Epithelial cell of esophagus (primary cell): ENCODE measurements at regions not wholly inside any gene's neighbourhood (a gene's known extent, or its start where the extent isn't known, plus 50 kb on each side); places are given as distances from the start of the nearest gene placed in this dataset.

Experiments used
- DNase-seq: peaks from one replicate; pipeline ENCODE4 v3.0.0; 2010; ENCODE audit warnings: low read depth
- H3K4me3 ChIP-seq: 2 replicates; pipeline ENCODE4 v1.5.1; 2011; ENCODE audit warnings: mild to moderate bottlenecking, low read length, control low read depth
- TF ChIP-seq, protein P1 (sequence below): IDR thresholded peaks from 2 replicates; pipeline ENCODE4 v1.5.1; 2011; ENCODE audit warnings: low read depth, mild to moderate bottlenecking, low read length, control low read depth, inconsistent platforms; ENCODE audit not compliant: insufficient read depth; ENCODE audit errors: missing control alignments

DNA sequence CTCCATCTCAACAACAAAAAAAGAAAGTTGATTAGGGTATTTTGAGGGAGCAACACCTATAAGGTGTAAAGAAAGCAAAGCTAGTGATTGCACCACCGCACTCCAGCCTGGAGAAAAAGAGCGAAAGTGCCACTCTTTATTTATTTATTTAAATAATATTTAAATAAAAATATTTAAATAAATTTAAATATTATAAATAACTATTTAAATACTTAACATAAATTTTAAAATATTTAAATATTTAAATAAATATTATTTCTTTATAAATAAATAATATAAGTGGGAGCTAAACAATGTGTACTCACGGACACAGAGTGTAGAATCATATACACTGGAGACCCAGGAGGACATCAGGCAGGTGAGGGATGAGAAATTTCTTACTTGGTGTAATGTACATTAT lies 64.4 kb upstream of the TRIO start:
- H3K4me3 ChIP-seq = no peak overlapping the region
- TF ChIP-seq, protein P1, sequence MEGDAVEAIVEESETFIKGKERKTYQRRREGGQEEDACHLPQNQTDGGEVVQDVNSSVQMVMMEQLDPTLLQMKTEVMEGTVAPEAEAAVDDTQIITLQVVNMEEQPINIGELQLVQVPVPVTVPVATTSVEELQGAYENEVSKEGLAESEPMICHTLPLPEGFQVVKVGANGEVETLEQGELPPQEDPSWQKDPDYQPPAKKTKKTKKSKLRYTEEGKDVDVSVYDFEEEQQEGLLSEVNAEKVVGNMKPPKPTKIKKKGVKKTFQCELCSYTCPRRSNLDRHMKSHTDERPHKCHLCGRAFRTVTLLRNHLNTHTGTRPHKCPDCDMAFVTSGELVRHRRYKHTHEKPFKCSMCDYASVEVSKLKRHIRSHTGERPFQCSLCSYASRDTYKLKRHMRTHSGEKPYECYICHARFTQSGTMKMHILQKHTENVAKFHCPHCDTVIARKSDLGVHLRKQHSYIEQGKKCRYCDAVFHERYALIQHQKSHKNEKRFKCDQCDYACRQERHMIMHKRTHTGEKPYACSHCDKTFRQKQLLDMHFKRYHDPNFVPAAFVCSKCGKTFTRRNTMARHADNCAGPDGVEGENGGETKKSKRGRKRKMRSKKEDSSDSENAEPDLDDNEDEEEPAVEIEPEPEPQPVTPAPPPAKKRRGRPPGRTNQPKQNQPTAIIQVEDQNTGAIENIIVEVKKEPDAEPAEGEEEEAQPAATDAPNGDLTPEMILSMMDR = no peak
- no peak for DNase-seq

DNA sequence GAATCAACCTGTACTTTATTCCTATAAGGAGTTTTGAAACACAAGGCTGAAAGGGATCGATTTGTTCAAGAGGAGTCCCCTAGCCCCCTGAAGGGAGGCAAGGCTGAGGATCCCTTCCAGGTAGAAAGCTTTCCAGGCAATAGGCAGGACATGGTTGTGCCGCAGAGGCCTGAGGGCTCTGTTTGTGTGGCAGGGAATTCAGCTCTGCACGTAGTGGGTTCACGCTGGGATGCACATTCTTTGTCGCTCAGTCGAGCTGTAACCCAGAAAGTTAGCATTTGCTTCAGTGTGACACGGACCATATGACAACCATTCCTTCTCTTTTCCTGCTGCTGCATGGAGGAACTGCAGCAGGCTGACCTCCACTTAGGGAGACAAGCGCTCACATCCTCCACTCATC lies 65.6 kb upstream of the TRIO start:
- DNase-seq = no peak
- H3K4me3 ChIP-seq = no peak overlapping the region
- TF ChIP-seq, protein P1 = no peak

DNA sequence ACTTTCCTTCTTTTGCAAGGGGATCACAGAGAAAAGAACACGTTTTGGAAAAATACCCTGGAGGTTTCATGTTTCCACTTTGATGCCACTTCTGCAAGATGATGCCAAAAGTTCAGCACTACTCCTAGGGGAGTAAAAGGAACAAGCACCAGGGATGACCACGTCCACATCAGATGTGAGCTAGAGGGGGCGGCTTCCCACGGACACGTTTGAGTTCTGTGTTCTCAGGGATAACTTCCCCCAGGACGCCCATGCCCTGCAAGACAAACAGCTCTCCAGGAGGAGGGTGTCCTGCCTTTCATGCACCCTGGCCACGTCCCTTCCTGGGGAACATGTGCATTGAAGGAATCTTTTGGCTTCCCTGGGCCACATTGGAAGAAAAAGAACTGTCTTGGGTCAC lies 66.6 kb upstream of the TRIO start:
- no peak overlapping the region for H3K4me3 ChIP-seq
- TF ChIP-seq, protein P1 = no peak
- DNase-seq = no peak

DNA sequence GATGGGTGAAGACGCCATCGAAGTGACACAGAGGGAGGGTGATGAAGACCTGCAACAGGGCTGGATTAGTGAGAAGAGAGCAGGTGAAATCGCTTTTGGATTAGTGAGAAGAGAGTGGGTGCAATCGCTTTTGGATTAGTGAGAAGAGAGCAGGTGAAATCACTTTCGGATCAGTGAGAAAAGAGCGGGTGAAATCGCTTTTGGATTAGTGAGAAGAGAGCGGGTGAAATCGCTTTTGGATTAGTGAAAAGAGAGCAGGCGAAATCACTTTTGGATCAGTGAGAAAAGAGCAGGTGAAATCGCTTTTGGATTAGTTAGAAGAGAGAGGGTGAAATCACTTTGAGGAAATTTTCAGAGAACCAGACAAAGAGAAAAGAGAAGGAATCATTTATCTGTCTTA lies 67.2 kb upstream of the TRIO start:
- H3K4me3 ChIP-seq = no peak overlapping the region
- TF ChIP-seq, protein P1 = no peak

DNA sequence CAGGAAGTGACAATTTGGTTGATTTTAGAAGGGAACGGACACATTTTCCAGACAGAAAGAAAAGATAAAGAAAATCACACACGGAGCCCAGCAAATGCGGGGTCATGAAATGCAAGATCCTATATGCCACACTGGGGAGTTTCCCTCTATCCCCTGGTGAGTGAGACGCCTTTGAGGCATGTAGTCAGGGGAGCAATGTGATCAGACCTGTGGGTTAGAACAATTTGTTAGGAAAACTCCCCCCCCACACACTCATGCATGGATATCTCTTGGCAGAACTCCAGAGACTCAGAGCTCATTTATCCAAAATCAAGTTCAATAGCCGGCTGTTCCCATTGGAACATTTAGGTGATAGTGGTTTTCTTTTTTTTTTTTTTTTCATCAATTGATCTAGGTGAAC lies 71.7 kb upstream of the TRIO start:
- DNase-seq = peak; percentile 46
- H3K4me3 ChIP-seq = no peak overlapping the region
- TF ChIP-seq, protein P1 = no peak

More for the DNA sequence above, 67.2 kb upstream of the TRIO start:
- no peak for DNase-seq

DNA sequence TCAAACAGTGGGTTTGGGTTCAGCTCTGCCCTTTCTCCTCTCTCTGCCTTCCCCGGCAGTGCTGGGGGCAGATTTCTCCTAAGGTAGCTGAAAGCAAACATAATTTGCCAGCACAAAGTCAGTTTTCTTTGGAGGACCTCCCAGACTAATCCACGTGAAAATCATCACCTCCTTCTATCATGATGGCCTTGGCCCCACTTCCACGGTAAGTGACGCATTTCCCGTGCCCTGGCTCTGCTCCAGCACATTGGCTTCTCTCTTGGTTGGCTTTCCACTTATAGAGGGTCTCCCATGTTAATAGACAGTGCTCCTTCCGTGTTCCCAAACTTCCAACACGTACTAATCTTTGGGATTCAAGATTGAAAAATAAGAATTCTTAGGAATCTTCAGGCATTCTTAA lies 74.1 kb upstream of the TRIO start:
- TF ChIP-seq, protein P1 = no peak
- no peak for DNase-seq
- H3K4me3 ChIP-seq = no peak overlapping the region

DNA sequence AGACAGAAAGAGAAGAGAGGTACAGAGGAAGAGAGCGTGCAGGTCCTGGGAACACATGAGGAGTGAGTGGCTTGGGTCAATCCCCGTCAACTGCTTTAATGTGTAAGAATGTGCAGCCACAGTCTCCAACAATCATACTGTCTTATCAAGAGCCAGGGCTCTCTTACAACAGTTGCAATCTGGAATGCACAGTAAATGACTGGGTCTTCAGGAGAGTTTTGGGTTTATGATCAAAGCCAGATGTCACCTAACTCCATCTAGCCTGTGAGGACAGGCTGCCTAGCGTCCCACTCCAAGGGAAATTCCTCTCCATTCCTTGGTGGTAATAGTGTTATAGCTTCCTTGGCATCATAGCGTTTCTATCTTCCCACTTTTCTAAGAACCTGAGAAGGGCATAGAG lies 75.0 kb upstream of the TRIO start:
- no peak overlapping the region for H3K4me3 ChIP-seq
- TF ChIP-seq, protein P1 = no peak
- no peak for DNase-seq
